Ovary (tissue), 3 donors: ENCODE measurements at regions not wholly inside any gene's neighbourhood (a gene's known extent, or its start where the extent isn't known, plus 50 kb on each side); places are given as distances from the start of the nearest gene placed in this dataset.

Experiments
- CTCF ChIP-seq, 3 donors: fragments of 450-650 bp in 2 of 3; fragments of 200-600 bp in 1 of 3; IDR thresholded peaks; one replicate each; pipeline versions ENCODE4 v1.5.1 to v1.8.0; 2016 to 2022; ENCODE audit warnings: antibody characterized with exemption in 3 of 3, mild to moderate bottlenecking in 1 of 3
- POLR2A ChIP-seq: fragments of 450-650 bp; IDR thresholded peaks from one replicate; pipeline ENCODE4 v1.6.1; 2017; ENCODE audit warnings: antibody characterized with exemption, mild to moderate bottlenecking, moderate library complexity
- donor health status: DM: no; HTN: no; CAD: no.

- TF ChIP-seq CTCF (IDR thresholded peaks at IDR 0.05), result no peak
- no peak for TF ChIP-seq POLR2A
Observed at GRCh38 chr12:74049348-74049747, 488.3 kb upstream of the ATXN7L3B start.
